HG03108 (cell line): ENCODE measurements at regions not wholly inside any gene's neighbourhood (a gene's known extent, or its start where the extent isn't known, plus 50 kb on each side); places are given as distances from the start of the nearest gene placed in this dataset.
"Not testable (repeated sequence)": the region's sequence is repeated elsewhere in the genome, so short reads cannot be mapped to it uniquely, and the experiment has no call there.

Experiments
- ATAC-seq: cut with Tn5 transposase; IDR thresholded peaks from one replicate; pipeline ENCODE4 v1.9.1; 2021; ENCODE audit warnings: moderate library complexity; ENCODE audit not compliant: unreplicated experiment

- ATAC-seq: no peak
Measured at GRCh38 chr1:213702703-213703102, 285.1 kb upstream of the PROX1 start.

GRCh38 chr1:213704941-213705340, 282.8 kb upstream of the PROX1 start:
- ATAC-seq: no peak

GRCh38 chr1:213711833-213712490, 275.8 kb upstream of the PROX1 start:
- ATAC-seq: not testable (repeated sequence)

GRCh38 chr1:213714645-213715044, 273.1 kb upstream of the PROX1 start:
- no peak for ATAC-seq

- no peak for ATAC-seq
Measured at GRCh38 chr1:213715182-213715581, 272.6 kb upstream of the PROX1 start.

- ATAC-seq: no peak
Measured at GRCh38 chr1:213719462-213719861, 268.3 kb upstream of the PROX1 start.

GRCh38 chr1:213720032-213720431, 267.7 kb upstream of the PROX1 start:
- ATAC-seq: no peak

- no peak for ATAC-seq
Measured at GRCh38 chr1:213723187-213723586, 264.6 kb upstream of the PROX1 start.

- ATAC-seq: no peak
Measured at GRCh38 chr1:213724640-213725536, 262.9 kb upstream of the PROX1 start.

- ATAC-seq: no peak
Measured at GRCh38 chr1:213727853-213728592, 259.8 kb upstream of the PROX1 start.

GRCh38 chr1:213728593-213729536, 258.9 kb upstream of the PROX1 start:
- no peak for ATAC-seq

- ATAC-seq: no peak
Measured at GRCh38 chr1:213733705-213734104, 254.1 kb upstream of the PROX1 start.

GRCh38 chr1:213737398-213738035, 250.3 kb upstream of the PROX1 start:
- ATAC-seq: no peak

GRCh38 chr1:213738658-213739057, 249.1 kb upstream of the PROX1 start:
- no peak for ATAC-seq

- ATAC-seq: no peak
Measured at GRCh38 chr1:213742992-213743391, 244.8 kb upstream of the PROX1 start.

- no peak for ATAC-seq
Measured at GRCh38 chr1:213744780-213745179, 243.0 kb upstream of the PROX1 start.

- no peak for ATAC-seq
Measured at GRCh38 chr1:213745451-213745850, 242.3 kb upstream of the PROX1 start.

- no peak for ATAC-seq
Measured at GRCh38 chr1:213749558-213749957, 238.2 kb upstream of the PROX1 start.

- ATAC-seq: no peak
Measured at GRCh38 chr1:213750231-213751063, 237.3 kb upstream of the PROX1 start.
